ENCODE measurements at regions not wholly inside any gene's neighbourhood (a gene's known extent, or its start where the extent isn't known, plus 50 kb on each side); places are given as distances from the start of the nearest gene placed in this dataset.

GRCh38 chr5:93873211-93873736 lies 131.9 kb upstream of the POU5F2 start:
- intact Hi-C loops (cut with DNase I; ENCODE audit: low total_unique reads), result no loop called here
- Histone ChIP-seq H3K27ac (no peak overlapping the region), H3K9me3 (no peaks in the 10 kb centered on the region), H3K4me1 (no peaks in the 10 kb centered on the region), H3K36me3 (no peaks in the 10 kb centered on the region), H3K4me3 (no peak overlapping the region), H3K27me3 (no peaks in the 10 kb centered on the region)
- DNase-seq, result no peak
- TF ChIP-seq CTCF (IDR thresholded peaks at IDR 0.05) (no peak), POLR2A (IDR thresholded peaks at IDR 0.05) (no peak)

GRCh38 chr5:93870649-93871048 lies 129.2 kb upstream of the POU5F2 start:
- TF ChIP-seq CTCF (IDR thresholded peaks at IDR 0.05) (no peak), POLR2A (IDR thresholded peaks at IDR 0.05) (no peak)
- no peaks in the 10 kb centered on the region for H3K4me1 ChIP-seq
- no peak overlapping the region for H3K4me3 ChIP-seq
- no peaks in the 10 kb centered on the region for H3K27me3 ChIP-seq
- intact Hi-C loops (cut with DNase I; ENCODE audit: low total_unique reads), result no loop called here
- no peaks in the 10 kb centered on the region for H3K9me3 ChIP-seq
- DNase-seq, result no peak
- H3K36me3 ChIP-seq, result no peaks in the 10 kb centered on the region
- H3K27ac ChIP-seq, result no peak overlapping the region

GRCh38 chr5:93868851-93869250 lies 127.5 kb upstream of the POU5F2 start:
- Histone ChIP-seq H3K27me3 (no peaks in the 10 kb centered on the region), H3K4me1 (no peaks in the 10 kb centered on the region), H3K4me3 (no peak overlapping the region), H3K27ac (no peak overlapping the region), H3K9me3 (no peaks in the 10 kb centered on the region), H3K36me3 (no peaks in the 10 kb centered on the region)
- no peak for DNase-seq
- TF ChIP-seq CTCF (IDR thresholded peaks at IDR 0.05), result no peak
- no peak for TF ChIP-seq POLR2A (IDR thresholded peaks at IDR 0.05)
- intact Hi-C loops (cut with DNase I; ENCODE audit: low total_unique reads), result no loop called here

GRCh38 chr5:93850311-93850710 lies 108.9 kb upstream of the POU5F2 start:
- no peaks in the 10 kb centered on the region for H3K4me1 ChIP-seq
- intact Hi-C loops (cut with DNase I; ENCODE audit: low total_unique reads), result no loop called here
- TF ChIP-seq CTCF (IDR thresholded peaks at IDR 0.05), result no peak
- no peak for TF ChIP-seq POLR2A (IDR thresholded peaks at IDR 0.05)
- H3K27me3 ChIP-seq, result no peaks in the 10 kb centered on the region
- DNase-seq, result no peak
- H3K9me3 ChIP-seq, result no peaks in the 10 kb centered on the region
- no peak overlapping the region for H3K4me3 ChIP-seq
- H3K27ac ChIP-seq, result no peak overlapping the region
- H3K36me3 ChIP-seq, result no peaks in the 10 kb centered on the region

- peaks cover 0 to 6% of the 10 kb centered on the region in 2 donors for H3K9me3 ChIP-seq
- no peak for DNase-seq
- no peak overlapping the region for H3K4me3 ChIP-seq
- H3K27ac ChIP-seq, result no peak overlapping the region
- TF ChIP-seq CTCF (IDR thresholded peaks at IDR 0.05) (no peak), POLR2A (IDR thresholded peaks at IDR 0.05) (no peak)
- intact Hi-C loops (cut with DNase I; ENCODE audit: low total_unique reads), result no loop called here
- H3K4me1 ChIP-seq, result no peaks in the 10 kb centered on the region
- H3K27me3 ChIP-seq, result no peaks in the 10 kb centered on the region
- no peaks in the 10 kb centered on the region for H3K36me3 ChIP-seq
Measured at GRCh38 chr5:93845376-93845775, 104.0 kb upstream of the POU5F2 start.

All from uterus (tissue), 3 donors.